H1 (cell line): ENCODE measurements at regions not wholly inside any gene's neighbourhood (a gene's known extent, or its start where the extent isn't known, plus 50 kb on each side); places are given as distances from the start of the nearest gene placed in this dataset.

Source experiments
- CTCF ChIA-PET: fragments of 300-600 bp; sonication (Branson Sonifier 250); formaldehyde crosslinking; loops from one replicate; lab custom pipeline; 2021; ENCODE audit not compliant: partially characterized antibody; lab: Charles Lee
- POLR2A ChIA-PET: fragments of 300-600 bp; sonication (Branson Sonifier 250); formaldehyde crosslinking; loops from one replicate; lab custom pipeline; 2021; ENCODE audit warnings: inconsistent platforms; ENCODE audit not compliant: partially characterized antibody; lab: Charles Lee
- DNase-seq, 2 experiments: peaks; one replicate each; pipeline versions ENCODE4 v3.0.0 to v3.0.0-alpha.2; 2010 to 2022; ENCODE audit warnings: low spot score in 2 of 2, low read depth in 1 of 2, mixed read lengths in 1 of 2
- FAIRE-seq: peaks from 2 replicates; lab custom pipeline; 2011; peaks lifted over from hg19 to GRCh38; lab: Jason Lieb, UNC
- H2AFZ ChIP-seq: 2 replicates; pipeline ENCODE4 v1.8.1; 2012; ENCODE audit warnings: low read length, inconsistent platforms
- H2AK5ac ChIP-seq: 2 replicates; pipeline ENCODE4 v1.6.1; 2013; ENCODE audit warnings: low read depth, low read length
- H2BK120ac ChIP-seq: replicated peaks from 2 replicates; pipeline ENCODE3; 2013; ENCODE audit warnings: low read depth, low read length, inconsistent platforms
- H2BK12ac ChIP-seq: 2 replicates; pipeline ENCODE4 v1.6.1; 2013; ENCODE audit warnings: low read depth, low read length
- H2BK15ac ChIP-seq: 2 replicates; pipeline ENCODE4 v1.6.1; 2013; ENCODE audit warnings: low read length
- H2BK20ac ChIP-seq: 2 replicates; pipeline ENCODE4 v1.6.1; 2013; ENCODE audit warnings: low read length
- H2BK5ac ChIP-seq: 2 replicates; pipeline ENCODE4 v1.6.1; 2013; ENCODE audit warnings: low read depth, low read length
- H3K14ac ChIP-seq: 2 replicates; pipeline ENCODE4 v1.6.1; 2013; ENCODE audit warnings: inconsistent platforms; ENCODE audit not compliant: insufficient read length
- H3K18ac ChIP-seq: 2 replicates; pipeline ENCODE4 v1.6.1; 2013; ENCODE audit warnings: low read length; ENCODE audit errors: extremely low read depth
- H3K23ac ChIP-seq: 2 replicates; pipeline ENCODE4 v1.6.1; 2013; ENCODE audit warnings: inconsistent platforms; ENCODE audit not compliant: insufficient read length
- H3K23me2 ChIP-seq: 2 replicates; pipeline ENCODE4 v1.6.1; 2013; ENCODE audit warnings: low read depth, low read length
- H3K27ac ChIP-seq: 2 replicates; pipeline ENCODE4 v1.6.1; 2011; ENCODE audit warnings: low read depth, low read length, inconsistent platforms
- H3K27me3 ChIP-seq, 4 experiments: replicated peaks in 1 of 4; 1 replicate in 1 of 4; 2 replicates in 3 of 4; pipeline versions ENCODE4 v1.6.1 to v1.8.1; 2011 to 2013; ENCODE audit warnings: low read length in 3 of 4, mild to moderate bottlenecking in 3 of 4, inconsistent platforms in 2 of 4, mixed read lengths in 2 of 4, moderate library complexity in 1 of 4; ENCODE audit not compliant: control insufficient read depth in 3 of 4, insufficient read depth in 3 of 4; ENCODE audit errors: extremely low read depth in 1 of 4
- H3K36me3 ChIP-seq, 4 experiments: 2 replicates each; pipeline versions ENCODE4 v1.6.1 to v1.8.1; 2011 to 2013; ENCODE audit warnings: mild to moderate bottlenecking in 4 of 4, low read length in 3 of 4, moderate library complexity in 2 of 4, control low read depth in 1 of 4, inconsistent platforms in 1 of 4; ENCODE audit not compliant: insufficient read depth in 4 of 4, control insufficient read depth in 2 of 4
- H3K4ac ChIP-seq: replicated peaks from 2 replicates; pipeline ENCODE3; 2013; ENCODE audit warnings: low read length, low read depth, mixed read lengths, inconsistent platforms; ENCODE audit not compliant: insufficient read length
- H3K4me1 ChIP-seq, 4 experiments: replicated peaks in 1 of 4; 1 replicate in 1 of 4; 2 replicates in 3 of 4; pipeline versions ENCODE4 v1.6.1 to v1.8.1; 2011 to 2013; ENCODE audit warnings: low read length in 3 of 4, inconsistent platforms in 2 of 4, mixed read lengths in 1 of 4; ENCODE audit not compliant: insufficient read depth in 4 of 4, control insufficient read depth in 3 of 4
- H3K4me2 ChIP-seq, 2 experiments: 2 replicates each; pipeline versions ENCODE4 v1.6.1 to v1.8.1; 2011 to 2013; ENCODE audit warnings: low read depth in 2 of 2, low read length in 2 of 2, control low read depth in 1 of 2, inconsistent platforms in 1 of 2, mild to moderate bottlenecking in 1 of 2; ENCODE audit not compliant: insufficient read depth in 1 of 2
- H3K4me3 ChIP-seq, 4 experiments: fragments of 200-600, 300-600 bp in 1 of 4; sonication (generic), shearing (Covaris generic), sonication (Bioruptor Twin) in 1 of 4; 2 replicates each; pipeline versions ENCODE4 v1.5.1 to v1.8.1; 2011 to 2016; ENCODE audit warnings: low read length in 4 of 4, low read depth in 3 of 4, control low read depth in 2 of 4, inconsistent platforms in 2 of 4, mild to moderate bottlenecking in 2 of 4, mixed read lengths in 1 of 4, moderate library complexity in 1 of 4; ENCODE audit not compliant: insufficient read depth in 2 of 4; ENCODE audit errors: extremely low read depth in 1 of 4
- H3K56ac ChIP-seq: replicated peaks from 2 replicates; pipeline ENCODE3; 2013; ENCODE audit warnings: low read depth, mild to moderate bottlenecking, mixed read lengths, low read length, inconsistent platforms; ENCODE audit not compliant: insufficient read length
- H3K79me1 ChIP-seq: 2 replicates; pipeline ENCODE4 v1.6.1; 2013; ENCODE audit warnings: low read depth, low read length, control low read depth
- H3K79me2 ChIP-seq, 2 experiments: 2 replicates each; pipeline versions ENCODE4 v1.6.1 to v1.8.1; 2012 to 2013; ENCODE audit warnings: low read length in 2 of 2, mild to moderate bottlenecking in 2 of 2, inconsistent platforms in 1 of 2; ENCODE audit not compliant: insufficient read depth in 2 of 2, control insufficient read depth in 1 of 2
- H3K9ac ChIP-seq, 4 experiments: replicated peaks in 1 of 4; 1 replicate in 1 of 4; 2 replicates in 3 of 4; pipeline versions ENCODE4 v1.6.1 to v1.8.1; 2011 to 2013; ENCODE audit warnings: low read depth in 3 of 4, low read length in 3 of 4, control low read depth in 2 of 4, mild to moderate bottlenecking in 2 of 4, moderate library complexity in 2 of 4, inconsistent platforms in 1 of 4; ENCODE audit errors: extremely low read depth in 1 of 4
- H3K9me3 ChIP-seq, 2 experiments: 2 replicates each; pipeline versions ENCODE4 v1.6.1 to v1.8.1; 2012 to 2013; ENCODE audit warnings: mild to moderate bottlenecking in 2 of 2, moderate library complexity in 2 of 2, control low read depth in 1 of 2, inconsistent platforms in 1 of 2, low read depth in 1 of 2, low read length in 1 of 2, mixed read lengths in 1 of 2; ENCODE audit not compliant: insufficient read depth in 2 of 2
- H4K20me1 ChIP-seq, 2 experiments: replicated peaks in 1 of 2; 2 replicates each; pipeline versions ENCODE3 to v1.8.1; 2011 to 2013; ENCODE audit warnings: inconsistent platforms in 2 of 2, low read length in 2 of 2, mild to moderate bottlenecking in 1 of 2; ENCODE audit not compliant: insufficient read depth in 2 of 2, control insufficient read depth in 1 of 2
- H4K5ac ChIP-seq: 2 replicates; pipeline ENCODE4 v1.6.1; 2013; ENCODE audit warnings: low read length, low read depth, mixed read lengths, inconsistent platforms; ENCODE audit not compliant: insufficient read length
- H4K8ac ChIP-seq: 2 replicates; pipeline ENCODE4 v1.8.0; 2013; ENCODE audit warnings: mild to moderate bottlenecking, moderate library complexity, low read length, inconsistent platforms; ENCODE audit not compliant: insufficient read depth; ENCODE audit errors: extremely low read depth
- H4K91ac ChIP-seq: replicated peaks from 2 replicates; pipeline ENCODE3; 2013; ENCODE audit warnings: low read length, mixed read lengths, inconsistent platforms; ENCODE audit not compliant: insufficient read length
- CBX5 ChIP-seq: fragments of 300-800, 300-1000 bp; sonication (generic); IDR thresholded peaks from 2 replicates; pipeline ENCODE4 v1.7.1; 2016; ENCODE audit warnings: antibody characterized with exemption, low read length, low read depth
- CHD1 ChIP-seq: IDR thresholded peaks from 2 replicates; pipeline ENCODE4 v1.6.1; 2012; ENCODE audit warnings: low read depth, low read length, improper control_type of control experiment
- MAFK ChIP-seq: IDR thresholded peaks from 2 replicates; pipeline ENCODE4 v1.6.1; 2012; ENCODE audit warnings: low read depth, mild to moderate bottlenecking, improper control_type of control experiment, low read length
- MAX ChIP-seq: IDR thresholded peaks from 2 replicates; pipeline ENCODE4 v1.6.1; 2012; ENCODE audit warnings: inconsistent platforms
- WGBS, 2 experiments: shearing (Covaris generic) in 1 of 2; methylation state at CpG; one replicate each; pipeline versions ENCODE4 v1.1.6 to v1.1.7; 2013 to 2015; ENCODE audit warnings: low lambda C conversion rate in 2 of 2, mixed read lengths in 2 of 2, inconsistent platforms in 1 of 2, low coverage in 1 of 2, missing lambda C conversion rate in 1 of 2; ENCODE audit not compliant: insufficient replicate concordance in 2 of 2, insufficient coverage in 1 of 2, insufficient read length in 1 of 2; ENCODE audit errors: extremely low coverage in 1 of 2, missing lambda C conversion rate in 1 of 2; 5-methylcytosine and 5-hydroxymethylcytosine counted together

GRCh38 chr11:36774603-36775002 is 176.6 kb upstream of the RAG2 start:
- H3K18ac ChIP-seq, result no peak overlapping the region
- no peak for FAIRE-seq
- 92% methylated on average over 1 of the region's 1 CpG; no CpG with 5 or more reads in 1 of the 2 experiments for WGBS, 2 experiments

More at GRCh38 chr11:36774603-36775002, 176.6 kb upstream of the RAG2 start:
- Histone ChIP-seq H3K14ac (no peak overlapping the region), H2BK12ac (no peak overlapping the region), H3K4me2 (no peak overlapping the region), H3K23ac (no peak overlapping the region), H3K56ac (no peak overlapping the region), H4K20me1 (no peaks in the 10 kb centered on the region), H3K4me1 (no peaks in the 10 kb centered on the region; a peak in 1 of 7 replicates), H2AK5ac (no peak overlapping the region), H2BK15ac (no peak overlapping the region), H3K4me3 (no peak overlapping the region), H2BK120ac (no peak overlapping the region), H2BK5ac (no peak overlapping the region), H3K27ac (no peak overlapping the region), H3K9ac (no peak overlapping the region), H3K4ac (no peak overlapping the region), H3K9me3 (no peaks in the 10 kb centered on the region), H3K79me1 (no peaks in the 10 kb centered on the region), H3K79me2 (no peaks in the 10 kb centered on the region), H2AFZ (no peak overlapping the region), H3K36me3 (no peaks in the 10 kb centered on the region), H4K5ac (no peak overlapping the region), H2BK20ac (no peak overlapping the region), H4K91ac (no peak overlapping the region), H4K8ac (no peak overlapping the region), H3K23me2 (no peaks in the 10 kb centered on the region), H3K27me3 (no peaks in the 10 kb centered on the region; a peak in 1 of 7 replicates)
- no peak for DNase-seq
- ChIA-PET POLR2A (no interaction called here), CTCF (interaction anchor here (2.4 kb wide), 1 partner anchor 27 kb away, joined by 13 read pairs; no protein-coding TSS in a partner anchor)
- TF ChIP-seq CHD1 (no peak), MAX (no peak), MAFK (no peak), CBX5 (no peak)
